Adrenal gland (tissue), 5 donors: ENCODE measurements at regions not wholly inside any gene's neighbourhood (a gene's known extent, or its start where the extent isn't known, plus 50 kb on each side); places are given as distances from the start of the nearest gene placed in this dataset.

Source experiments
- CTCF ChIP-seq, 6 experiments: fragments of 450-650 bp in 4 of 6; fragments of 200-600 bp in 2 of 6; sonication (generic) in 1 of 6; IDR thresholded peaks; 1 replicate in 5 of 6; 2 replicates in 1 of 6; pipeline versions ENCODE4 v1.5.1 to v1.8.0; 2016 to 2021; ENCODE audit warnings: antibody characterized with exemption in 6 of 6, mild to moderate bottlenecking in 2 of 6, moderate library complexity in 1 of 6
- POLR2A ChIP-seq, 2 donors: fragments of 450-650 bp; IDR thresholded peaks; one replicate each; pipeline ENCODE4 v1.6.1; 2017; ENCODE audit warnings: antibody characterized with exemption in 2 of 2, mild to moderate bottlenecking in 2 of 2, moderate library complexity in 1 of 2
- donor health status: DM: no; HTN: no; CAD: no.

DNA sequence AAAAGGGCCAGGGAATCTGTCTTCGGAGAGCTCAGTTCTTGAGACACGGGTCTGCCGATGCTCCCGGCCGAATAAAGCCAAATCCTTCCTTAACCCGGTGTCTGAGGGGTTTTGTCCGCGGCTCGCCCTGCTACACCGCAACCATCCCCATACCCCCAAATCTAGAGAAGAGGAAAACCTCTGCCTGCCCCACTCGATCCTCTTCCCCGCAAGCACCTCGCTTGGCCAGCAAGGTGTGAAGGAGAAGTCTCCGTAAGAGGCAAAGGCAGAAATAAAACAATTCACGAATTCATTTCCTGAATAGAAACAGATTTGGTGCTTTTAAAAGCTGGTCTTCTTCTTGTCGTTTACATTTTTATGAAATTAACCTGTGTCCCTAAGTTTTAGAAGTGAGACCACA lies 67.3 kb upstream of the GALNT9 start:
- TF ChIP-seq CTCF (IDR thresholded peaks at IDR 0.05) (no peak), POLR2A (IDR thresholded peaks at IDR 0.05) (no peak)
